ENCODE measurements at regions not wholly inside any gene's neighbourhood (a gene's known extent, or its start where the extent isn't known, plus 50 kb on each side); places are given as distances from the start of the nearest gene placed in this dataset.

DNA sequence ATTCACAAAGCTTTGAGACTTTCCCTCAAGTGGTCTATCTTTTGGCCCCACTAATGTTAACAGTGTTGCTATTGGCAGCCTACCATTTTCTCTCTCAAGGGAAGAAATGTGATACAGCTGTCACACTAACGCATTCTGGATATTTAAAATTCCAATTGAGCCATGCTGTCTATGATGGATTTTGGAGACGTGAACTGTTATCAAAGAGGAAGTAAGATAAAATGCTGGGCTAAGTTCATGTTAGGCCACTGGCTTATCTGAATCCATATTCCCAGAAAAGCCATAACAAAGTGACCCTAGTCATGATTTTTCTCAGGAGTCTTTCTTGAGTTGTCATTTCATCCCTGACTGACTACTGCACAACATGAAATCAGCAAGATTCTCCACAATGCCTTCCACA, 200.2 kb downstream of the PHLDA1 start (continued):
- TF ChIP-seq, protein P1, sequence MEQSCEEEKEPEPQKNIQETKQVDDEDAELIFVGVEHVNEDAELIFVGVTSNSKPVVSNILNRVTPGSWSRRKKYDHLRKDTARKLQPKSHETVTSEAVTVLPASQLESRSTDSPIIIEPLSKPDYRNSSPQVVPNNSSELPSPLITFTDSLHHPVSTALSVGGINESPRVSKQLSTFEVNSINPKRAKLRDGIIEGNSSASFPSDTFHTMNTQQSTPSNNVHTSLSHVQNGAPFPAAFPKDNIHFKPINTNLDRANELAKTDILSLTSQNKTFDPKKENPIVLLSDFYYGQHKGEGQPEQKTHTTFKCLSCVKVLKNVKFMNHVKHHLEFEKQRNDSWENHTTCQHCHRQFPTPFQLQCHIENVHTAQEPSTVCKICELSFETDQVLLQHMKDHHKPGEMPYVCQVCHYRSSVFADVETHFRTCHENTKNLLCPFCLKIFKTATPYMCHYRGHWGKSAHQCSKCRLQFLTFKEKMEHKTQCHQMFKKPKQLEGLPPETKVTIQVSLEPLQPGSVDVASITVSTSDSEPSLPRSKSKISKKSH (CRISPR knock-in tag; IDR thresholded peaks at IDR 0.05) = no peak
- no peak for TF ChIP-seq BDP1 (IDR thresholded peaks at IDR 0.05; ENCODE audit: insufficient read depth, insufficient read length)
- TF ChIP-seq NFE2L1 (tag; IDR thresholded peaks at IDR 0.05; ENCODE audit: borderline replicate concordance, low read depth) = no peak
- no peak for TF ChIP-seq CHCHD3 (CRISPR knock-in tag; IDR thresholded peaks at IDR 0.05)
- no peak for TF ChIP-seq PPARD (CRISPR knock-in tag; IDR thresholded peaks at IDR 0.05)
- TF ChIP-seq JUN (IDR thresholded peaks at IDR 0.05; ENCODE audit: borderline replicate concordance, low read depth, low read length) = no peak
- TF ChIP-seq JUN (CRISPR knock-in tag; IDR thresholded peaks at IDR 0.05; ENCODE audit: borderline replicate concordance) = no peak
- no peak for TF ChIP-seq ZNF224 (CRISPR knock-in tag; IDR thresholded peaks at IDR 0.05)
- TF ChIP-seq, protein P2, sequence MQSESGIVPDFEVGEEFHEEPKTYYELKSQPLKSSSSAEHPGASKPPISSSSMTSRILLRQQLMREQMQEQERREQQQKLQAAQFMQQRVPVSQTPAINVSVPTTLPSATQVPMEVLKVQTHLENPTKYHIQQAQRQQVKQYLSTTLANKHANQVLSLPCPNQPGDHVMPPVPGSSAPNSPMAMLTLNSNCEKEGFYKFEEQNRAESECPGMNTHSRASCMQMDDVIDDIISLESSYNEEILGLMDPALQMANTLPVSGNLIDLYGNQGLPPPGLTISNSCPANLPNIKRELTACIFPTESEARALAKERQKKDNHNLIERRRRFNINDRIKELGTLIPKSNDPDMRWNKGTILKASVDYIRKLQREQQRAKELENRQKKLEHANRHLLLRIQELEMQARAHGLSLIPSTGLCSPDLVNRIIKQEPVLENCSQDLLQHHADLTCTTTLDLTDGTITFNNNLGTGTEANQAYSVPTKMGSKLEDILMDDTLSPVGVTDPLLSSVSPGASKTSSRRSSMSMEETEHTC (IDR thresholded peaks at IDR 0.05) = no peak
- no peak for TF ChIP-seq ZBTB7A (IDR thresholded peaks at IDR 0.05; ENCODE audit: borderline replicate concordance, control insufficient read depth, low read depth, low read length)
- TF ChIP-seq ARID1B (IDR thresholded peaks at IDR 0.05) = peak; percentile 51; the same call in 1 of the 2 replicates
- no peak for TF ChIP-seq ZNF57 (CRISPR knock-in tag; IDR thresholded peaks at IDR 0.05)
- no peak for TF ChIP-seq PTRF (tag; IDR thresholded peaks at IDR 0.05)
- TF ChIP-seq KHSRP (IDR thresholded peaks at IDR 0.05) = no peak
- TF ChIP-seq POLR2AphosphoS2 (IDR thresholded peaks at IDR 0.05; ENCODE audit: low read length) = no peak
- TF ChIP-seq ZNF707 (CRISPR knock-in tag; conservative IDR thresholded peaks at IDR 0.05) = no peak
- no peak for TF ChIP-seq RHOXF2B (CRISPR knock-in tag; conservative IDR thresholded peaks at IDR 0.05)
- no peak for TF ChIP-seq ASH1L (IDR thresholded peaks at IDR 0.05; ENCODE audit: borderline replicate concordance, low read depth, partially characterized antibody)
- TF ChIP-seq SMAD1 (IDR thresholded peaks at IDR 0.05; ENCODE audit: low read depth, low read length, partially characterized antibody) = no peak
- no peak for TF ChIP-seq ZBTB2 (IDR thresholded peaks at IDR 0.05)
- TF ChIP-seq FOXA1 (IDR thresholded peaks at IDR 0.05; ENCODE audit: borderline replicate concordance) = no peak
- TF ChIP-seq NFIC (IDR thresholded peaks at IDR 0.05) = no peak
- TF ChIP-seq ATF3 (IDR thresholded peaks at IDR 0.05) = no peak
- TF ChIP-seq ATF3 (CRISPR knock-in tag; conservative IDR thresholded peaks at IDR 0.05) = no peak
- no peak for TF ChIP-seq RBFOX2 (IDR thresholded peaks at IDR 0.05; ENCODE audit: low read depth, low read length)
- no peak for TF ChIP-seq MTA2 (IDR thresholded peaks at IDR 0.05; ENCODE audit: low read depth)
- TF ChIP-seq, protein P3, sequence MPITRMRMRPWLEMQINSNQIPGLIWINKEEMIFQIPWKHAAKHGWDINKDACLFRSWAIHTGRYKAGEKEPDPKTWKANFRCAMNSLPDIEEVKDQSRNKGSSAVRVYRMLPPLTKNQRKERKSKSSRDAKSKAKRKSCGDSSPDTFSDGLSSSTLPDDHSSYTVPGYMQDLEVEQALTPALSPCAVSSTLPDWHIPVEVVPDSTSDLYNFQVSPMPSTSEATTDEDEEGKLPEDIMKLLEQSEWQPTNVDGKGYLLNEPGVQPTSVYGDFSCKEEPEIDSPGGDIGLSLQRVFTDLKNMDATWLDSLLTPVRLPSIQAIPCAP (CRISPR knock-in tag; IDR thresholded peaks at IDR 0.05; ENCODE audit: borderline replicate concordance) = no peak
